Sigmoid colon (tissue), 4 donors: ENCODE measurements at regions not wholly inside any gene's neighbourhood (a gene's known extent, or its start where the extent isn't known, plus 50 kb on each side); places are given as distances from the start of the nearest gene placed in this dataset.

Experiments
- EP300 ChIP-seq, 4 donors: sonication (generic); formaldehyde crosslinking; IDR thresholded peaks; one replicate each; pipeline ENCODE4 v1.6.1; 2017; ENCODE audit warnings: antibody characterized with exemption in 4 of 4
- POLR2A ChIP-seq, 2 donors: fragments of 450-650 bp; IDR thresholded peaks; one replicate each; pipeline ENCODE4 v1.6.1; 2016; ENCODE audit warnings: antibody characterized with exemption in 2 of 2, mild to moderate bottlenecking in 2 of 2, moderate library complexity in 2 of 2
- POLR2AphosphoS5 ChIP-seq, 4 donors: sonication (generic); formaldehyde crosslinking; IDR thresholded peaks; one replicate each; pipeline ENCODE4 v1.6.1; 2017; ENCODE audit warnings: antibody characterized with exemption in 4 of 4
- TF ChIP-seq, protein P1 (sequence below), 4 experiments: fragments of 450-650 bp in 3 of 4; fragments of 200-600 bp in 1 of 4; IDR thresholded peaks; one replicate each; pipeline ENCODE4 v1.5.1; 2016 to 2019; ENCODE audit warnings: antibody characterized with exemption in 4 of 4, mild to moderate bottlenecking in 3 of 4, moderate library complexity in 2 of 4

DNA sequence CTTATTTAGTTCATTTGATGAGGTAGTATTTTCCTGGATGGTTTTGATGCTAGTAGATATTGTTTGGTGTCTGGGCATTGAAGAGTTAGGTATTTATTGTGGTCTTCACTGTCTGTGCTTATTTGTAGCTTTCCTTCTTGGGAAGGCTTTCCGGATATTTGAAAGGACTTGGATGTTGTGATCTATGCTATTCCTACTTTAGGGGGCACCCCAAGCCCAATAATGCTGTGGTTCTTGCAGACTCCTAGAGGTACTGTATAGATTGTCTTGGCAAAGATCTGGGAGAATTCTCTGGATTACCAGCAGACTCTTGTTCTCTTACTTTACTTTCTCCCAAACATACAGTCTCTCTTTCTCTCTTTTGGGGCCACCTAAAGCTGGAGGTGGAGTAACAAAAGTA is 315.7 kb downstream of the MAT2B start:
- TF ChIP-seq EP300 (IDR thresholded peaks at IDR 0.05), result no peak
- TF ChIP-seq, protein P1, sequence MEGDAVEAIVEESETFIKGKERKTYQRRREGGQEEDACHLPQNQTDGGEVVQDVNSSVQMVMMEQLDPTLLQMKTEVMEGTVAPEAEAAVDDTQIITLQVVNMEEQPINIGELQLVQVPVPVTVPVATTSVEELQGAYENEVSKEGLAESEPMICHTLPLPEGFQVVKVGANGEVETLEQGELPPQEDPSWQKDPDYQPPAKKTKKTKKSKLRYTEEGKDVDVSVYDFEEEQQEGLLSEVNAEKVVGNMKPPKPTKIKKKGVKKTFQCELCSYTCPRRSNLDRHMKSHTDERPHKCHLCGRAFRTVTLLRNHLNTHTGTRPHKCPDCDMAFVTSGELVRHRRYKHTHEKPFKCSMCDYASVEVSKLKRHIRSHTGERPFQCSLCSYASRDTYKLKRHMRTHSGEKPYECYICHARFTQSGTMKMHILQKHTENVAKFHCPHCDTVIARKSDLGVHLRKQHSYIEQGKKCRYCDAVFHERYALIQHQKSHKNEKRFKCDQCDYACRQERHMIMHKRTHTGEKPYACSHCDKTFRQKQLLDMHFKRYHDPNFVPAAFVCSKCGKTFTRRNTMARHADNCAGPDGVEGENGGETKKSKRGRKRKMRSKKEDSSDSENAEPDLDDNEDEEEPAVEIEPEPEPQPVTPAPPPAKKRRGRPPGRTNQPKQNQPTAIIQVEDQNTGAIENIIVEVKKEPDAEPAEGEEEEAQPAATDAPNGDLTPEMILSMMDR (IDR thresholded peaks at IDR 0.05), result no peak
- no peak for TF ChIP-seq POLR2A (IDR thresholded peaks at IDR 0.05)
- TF ChIP-seq POLR2AphosphoS5 (IDR thresholded peaks at IDR 0.05), result no peak
